ENCODE measurements at regions not wholly inside any gene's neighbourhood (a gene's known extent, or its start where the extent isn't known, plus 50 kb on each side); places are given as distances from the start of the nearest gene placed in this dataset.

DNA sequence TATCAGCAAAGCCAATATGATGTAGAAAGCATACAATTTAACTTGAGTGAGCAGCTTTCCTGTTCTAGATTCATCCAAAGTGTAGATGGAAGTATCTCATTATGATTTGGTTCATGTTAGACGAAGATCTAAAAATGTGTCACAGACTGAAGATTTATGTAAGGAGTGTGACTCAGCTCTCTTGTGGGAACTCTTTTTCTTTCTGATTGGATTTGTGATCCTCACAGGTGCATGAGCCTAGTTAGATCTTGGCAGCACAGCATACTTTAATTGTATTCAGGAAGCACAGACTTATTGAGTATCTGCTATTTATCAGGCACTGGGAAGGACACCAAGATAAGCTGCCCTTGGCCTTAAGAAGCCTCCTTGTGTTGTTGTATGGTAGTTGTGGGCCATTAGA, 147.1 kb downstream of the C11orf91 start (continued):
- 0 out of 2 replicates have a peak, but pooled peaks have one; percentile 9 for TF ChIP-seq C11orf30 (IDR thresholded peaks at IDR 0.05; ENCODE audit: low read depth)

DNA sequence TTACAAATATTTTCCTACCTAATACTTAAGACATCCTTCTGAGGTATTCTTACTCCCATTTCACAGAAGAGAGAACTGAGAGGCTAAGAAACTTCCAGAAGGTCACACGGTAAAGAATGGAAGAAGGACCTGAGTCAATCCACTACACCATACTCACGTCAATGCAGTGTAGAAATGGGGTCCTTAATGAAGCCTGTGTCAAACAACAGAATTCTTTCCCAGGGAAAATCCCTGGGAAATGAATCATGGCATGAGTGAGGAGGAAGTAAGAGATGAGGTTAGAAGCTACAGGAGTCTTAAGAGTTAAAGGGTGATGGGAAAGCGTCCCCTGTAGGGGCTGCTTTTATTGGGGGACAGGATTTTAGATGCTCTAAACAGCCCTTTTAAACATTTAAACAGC, 147.9 kb downstream of the C11orf91 start:
- no peak overlapping the region for H2AFZ ChIP-seq (ENCODE audit: low read depth, low read length)
- H3K4me1 ChIP-seq (replicated peaks in 1 of 2; ENCODE audit: control insufficient read depth in 2 of 2, insufficient read depth in 2 of 2, low read length in 2 of 2) = no peaks in the 10 kb centered on the region
- BruUV-seq (replicated peaks) = no TSS peak
- 0% methylated on average over 3 of the region's 3 CpGs for WGBS (ENCODE audit: insufficient coverage, low coverage, missing lambda C conversion rate)
- intact Hi-C loops (cut with micrococcal nuclease) (no loop called here), in situ Hi-C loops (cut with MboI) (no loop called here)
- peaks cover 6 to 12% of the 10 kb centered on the region in 2 experiments; a peak in 3 of 5 replicates for H3K27me3 ChIP-seq (ENCODE audit: control insufficient read depth in 2 of 2, insufficient read depth in 2 of 2, low read length in 2 of 2)
- no peak for TF ChIP-seq LEF1 (IDR thresholded peaks at IDR 0.05)
- no peak overlapping the region for H3K9ac ChIP-seq (ENCODE audit: insufficient read depth in 1 of 2, low read depth in 2 of 2, low read length in 2 of 2)
- ChIA-PET CTCF (ENCODE audit: low intra/inter-chr PET ratio) (no interaction called here), POLR2A (interaction anchor here (1.5 kb wide), 1 partner anchor 8 kb away, joined by 3 read pairs; no protein-coding TSS in a partner anchor)
- FAIRE-seq (no peak), DNase-seq (ENCODE audit: extremely low read depth in 1 of 4, low spot score in 3 of 4) (no peak), ATAC-seq (no peak)
- no peaks in the 10 kb centered on the region for H3K9me3 ChIP-seq (replicated peaks; ENCODE audit: control insufficient read depth, insufficient read depth, low read depth, low read length)
- H3K4me2 ChIP-seq (ENCODE audit: insufficient read depth, low read length) = no peak overlapping the region
- H3K9me1 ChIP-seq (ENCODE audit: control insufficient read depth, insufficient read depth, low read length) = no peaks in the 10 kb centered on the region
- no peaks in the 10 kb centered on the region for H4K20me1 ChIP-seq (replicated peaks; ENCODE audit: control insufficient read depth, insufficient read depth, low read length)
- H3K4me3 ChIP-seq = no peak overlapping the region
- no peaks in the 10 kb centered on the region for H3K36me3 ChIP-seq (ENCODE audit: control insufficient read depth, insufficient read depth, low read length)
- H3K79me2 ChIP-seq (ENCODE audit: control insufficient read depth, insufficient read depth, low read length) = no peaks in the 10 kb centered on the region
- H3K27ac ChIP-seq (ENCODE audit: extremely low read depth, low read depth, low read length) = no peak overlapping the region

- ChIA-PET CTCF (ENCODE audit: low intra/inter-chr PET ratio) (no interaction called here), POLR2A (no interaction called here)
- Histone ChIP-seq H3K4me2 (ENCODE audit: insufficient read depth, low read length) (no peak overlapping the region), H3K9me3 (replicated peaks; ENCODE audit: control insufficient read depth, insufficient read depth, low read depth, low read length) (no peaks in the 10 kb centered on the region), H3K27me3 (ENCODE audit: control insufficient read depth in 2 of 2, insufficient read depth in 2 of 2, low read length in 2 of 2) (peaks cover 9 to 19% of the 10 kb centered on the region in 2 experiments; a peak in 4 of 5 replicates), H3K4me1 (replicated peaks in 1 of 2; ENCODE audit: control insufficient read depth in 2 of 2, insufficient read depth in 2 of 2, low read length in 2 of 2) (no peaks in the 10 kb centered on the region), H3K27ac (ENCODE audit: extremely low read depth, low read depth, low read length) (no peak overlapping the region), H2AFZ (ENCODE audit: low read depth, low read length) (no peak overlapping the region), H3K36me3 (ENCODE audit: control insufficient read depth, insufficient read depth, low read length) (no peaks in the 10 kb centered on the region), H3K79me2 (ENCODE audit: control insufficient read depth, insufficient read depth, low read length) (no peaks in the 10 kb centered on the region), H3K4me3 (no peak overlapping the region), H3K9ac (ENCODE audit: insufficient read depth in 1 of 2, low read depth in 2 of 2, low read length in 2 of 2) (no peak overlapping the region), H3K9me1 (ENCODE audit: control insufficient read depth, insufficient read depth, low read length) (no peaks in the 10 kb centered on the region), H4K20me1 (replicated peaks; ENCODE audit: control insufficient read depth, insufficient read depth, low read length) (no peaks in the 10 kb centered on the region)
- intact Hi-C loops (cut with micrococcal nuclease) (no loop called here), in situ Hi-C loops (cut with MboI) (no loop called here)
- no peak for DNase-seq (ENCODE audit: extremely low read depth in 1 of 4, low spot score in 3 of 4)
- BruUV-seq (replicated peaks) = no TSS peak
- no peak for FAIRE-seq
- 0% methylated on average over 3 of the region's 3 CpGs for WGBS (ENCODE audit: insufficient coverage, low coverage, missing lambda C conversion rate)
- no peak for ATAC-seq
- no peak for TF ChIP-seq FOXJ2 (tag; IDR thresholded peaks at IDR 0.05)
- TF ChIP-seq CEBPG (CRISPR knock-in tag; IDR thresholded peaks at IDR 0.05) = no peak
- no peak for TF ChIP-seq CEBPG (tag; conservative IDR thresholded peaks at IDR 0.05 in 1 of 2, IDR thresholded peaks at IDR 0.05 in 1 of 2)
- TF ChIP-seq ZNF232 (CRISPR knock-in tag; IDR thresholded peaks at IDR 0.05) = no peak
- TF ChIP-seq, protein P1, sequence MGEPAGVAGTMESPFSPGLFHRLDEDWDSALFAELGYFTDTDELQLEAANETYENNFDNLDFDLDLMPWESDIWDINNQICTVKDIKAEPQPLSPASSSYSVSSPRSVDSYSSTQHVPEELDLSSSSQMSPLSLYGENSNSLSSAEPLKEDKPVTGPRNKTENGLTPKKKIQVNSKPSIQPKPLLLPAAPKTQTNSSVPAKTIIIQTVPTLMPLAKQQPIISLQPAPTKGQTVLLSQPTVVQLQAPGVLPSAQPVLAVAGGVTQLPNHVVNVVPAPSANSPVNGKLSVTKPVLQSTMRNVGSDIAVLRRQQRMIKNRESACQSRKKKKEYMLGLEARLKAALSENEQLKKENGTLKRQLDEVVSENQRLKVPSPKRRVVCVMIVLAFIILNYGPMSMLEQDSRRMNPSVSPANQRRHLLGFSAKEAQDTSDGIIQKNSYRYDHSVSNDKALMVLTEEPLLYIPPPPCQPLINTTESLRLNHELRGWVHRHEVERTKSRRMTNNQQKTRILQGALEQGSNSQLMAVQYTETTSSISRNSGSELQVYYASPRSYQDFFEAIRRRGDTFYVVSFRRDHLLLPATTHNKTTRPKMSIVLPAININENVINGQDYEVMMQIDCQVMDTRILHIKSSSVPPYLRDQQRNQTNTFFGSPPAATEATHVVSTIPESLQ (CRISPR knock-in tag; IDR thresholded peaks at IDR 0.05) = no peak
These were observed 149.6 kb downstream of the C11orf91 start for GRCh38 chr11:33551051-33551450.

All from K562 (cell line).